GM12891 (cell line): ENCODE measurements at regions not wholly inside any gene's neighbourhood (a gene's known extent, or its start where the extent isn't known, plus 50 kb on each side); places are given as distances from the start of the nearest gene placed in this dataset.

Experiments used
- PAX5 ChIP-seq: IDR thresholded peaks from 2 replicates; pipeline ENCODE4 v1.6.1; 2011; ENCODE audit warnings: low read length, moderate library complexity, mild to moderate bottlenecking; ENCODE audit not compliant: insufficient read depth, severe bottlenecking
- POLR2A ChIP-seq: IDR thresholded peaks from 2 replicates; pipeline ENCODE4 v1.6.1; 2011; ENCODE audit warnings: low read depth, low read length, control low read depth
- POLR2AphosphoS5 ChIP-seq: IDR thresholded peaks from 2 replicates; pipeline ENCODE4 v1.6.1; 2011; ENCODE audit warnings: low read depth, low read length, control low read depth
- POU2F2 ChIP-seq: IDR thresholded peaks from 2 replicates; pipeline ENCODE4 v1.6.1; 2011; ENCODE audit warnings: low read depth, mild to moderate bottlenecking, control low read depth, low read length, moderate library complexity
- SPI1 ChIP-seq: IDR thresholded peaks from 2 replicates; pipeline ENCODE4 v1.6.1; 2011; ENCODE audit warnings: low read depth, low read length, control low read depth
- TAF1 ChIP-seq: IDR thresholded peaks from 2 replicates; pipeline ENCODE4 v1.6.1; 2011; ENCODE audit warnings: low read depth, low read length, control low read depth

- no peak for TF ChIP-seq POLR2AphosphoS5
- no peak for TF ChIP-seq POLR2A
- TF ChIP-seq TAF1, result no peak
- TF ChIP-seq SPI1, result no peak
- TF ChIP-seq POU2F2, result no peak
- no peak for TF ChIP-seq PAX5
These were observed 2046.8 kb upstream of the CDH9 start for GRCh38 chr5:29085142-29085541.
